MM.1S (cell line): ENCODE measurements at regions not wholly inside any gene's neighbourhood (a gene's known extent, or its start where the extent isn't known, plus 50 kb on each side); places are given as distances from the start of the nearest gene placed in this dataset.

ENCODE experiments used
- EZH2 ChIP-seq: fragments of 300-600 bp; sonication (generic); optimal IDR thresholded peaks from 2 replicates; pipeline ENCODE3; 2017; ENCODE audit warnings: low read depth, mild to moderate bottlenecking, antibody characterized with exemption, low read length, mixed read lengths
- EZH2phosphoT487 ChIP-seq: fragments of 300-600 bp; sonication (generic); IDR thresholded peaks from 2 replicates; pipeline ENCODE4 v1.6.1; 2018; ENCODE audit warnings: antibody characterized with exemption, low read length
- TF ChIP-seq, protein P1 (sequence below): fragments of 300-600 bp; sonication (generic); IDR thresholded peaks from 2 replicates; pipeline ENCODE4 v1.5.1; 2016; ENCODE audit warnings: antibody characterized with exemption, low read length, mixed read lengths

DNA sequence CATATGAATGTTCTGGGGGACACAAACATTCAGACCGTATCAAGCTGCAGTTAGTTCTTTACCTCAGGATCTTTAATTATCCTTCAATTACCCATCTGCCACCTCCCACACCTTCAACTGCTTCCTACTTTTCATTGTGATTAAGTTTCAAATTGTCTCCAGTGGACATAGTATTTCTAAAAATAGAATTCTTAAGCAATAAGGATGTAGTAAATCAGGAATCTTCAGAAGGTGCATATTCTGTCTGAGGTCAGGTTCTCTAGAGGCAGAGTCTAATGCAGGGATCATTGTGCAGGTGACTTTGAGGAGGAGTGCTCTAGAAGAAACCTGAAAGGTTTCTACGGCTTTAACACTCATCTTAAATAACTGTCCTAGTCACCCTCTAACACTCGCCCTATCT lies 102.6 kb upstream of the PPP2R5A start:
- TF ChIP-seq, protein P1, sequence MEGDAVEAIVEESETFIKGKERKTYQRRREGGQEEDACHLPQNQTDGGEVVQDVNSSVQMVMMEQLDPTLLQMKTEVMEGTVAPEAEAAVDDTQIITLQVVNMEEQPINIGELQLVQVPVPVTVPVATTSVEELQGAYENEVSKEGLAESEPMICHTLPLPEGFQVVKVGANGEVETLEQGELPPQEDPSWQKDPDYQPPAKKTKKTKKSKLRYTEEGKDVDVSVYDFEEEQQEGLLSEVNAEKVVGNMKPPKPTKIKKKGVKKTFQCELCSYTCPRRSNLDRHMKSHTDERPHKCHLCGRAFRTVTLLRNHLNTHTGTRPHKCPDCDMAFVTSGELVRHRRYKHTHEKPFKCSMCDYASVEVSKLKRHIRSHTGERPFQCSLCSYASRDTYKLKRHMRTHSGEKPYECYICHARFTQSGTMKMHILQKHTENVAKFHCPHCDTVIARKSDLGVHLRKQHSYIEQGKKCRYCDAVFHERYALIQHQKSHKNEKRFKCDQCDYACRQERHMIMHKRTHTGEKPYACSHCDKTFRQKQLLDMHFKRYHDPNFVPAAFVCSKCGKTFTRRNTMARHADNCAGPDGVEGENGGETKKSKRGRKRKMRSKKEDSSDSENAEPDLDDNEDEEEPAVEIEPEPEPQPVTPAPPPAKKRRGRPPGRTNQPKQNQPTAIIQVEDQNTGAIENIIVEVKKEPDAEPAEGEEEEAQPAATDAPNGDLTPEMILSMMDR: no peak
- TF ChIP-seq EZH2 (no peak), EZH2phosphoT487 (no peak)
